ENCODE measurements at regions not wholly inside any gene's neighbourhood (a gene's known extent, or its start where the extent isn't known, plus 50 kb on each side); places are given as distances from the start of the nearest gene placed in this dataset.

- TF ChIP-seq POLR2A (IDR thresholded peaks at IDR 0.05), result no peak
- no peak for TF ChIP-seq CTCF (IDR thresholded peaks at IDR 0.05)
- no peaks in the 10 kb centered on the region for H3K9me3 ChIP-seq
- no peaks in the 10 kb centered on the region for H3K36me3 ChIP-seq
- no peak for DNase-seq
- intact Hi-C loops (cut with DNase I; ENCODE audit: low total_unique reads), result no loop called here
- H3K4me3 ChIP-seq, result no peak overlapping the region
- no peaks in the 10 kb centered on the region for H3K4me1 ChIP-seq
- H3K27ac ChIP-seq, result no peak overlapping the region
- no peaks in the 10 kb centered on the region for H3K27me3 ChIP-seq
Observed at GRCh38 chr2:221818616-221819320, 246.7 kb upstream of the EPHA4 start.

GRCh38 chr2:221817878-221818277 lies 245.8 kb upstream of the EPHA4 start:
- Histone ChIP-seq H3K4me1 (no peaks in the 10 kb centered on the region), H3K9me3 (no peaks in the 10 kb centered on the region), H3K4me3 (no peak overlapping the region), H3K36me3 (no peaks in the 10 kb centered on the region), H3K27ac (no peak overlapping the region), H3K27me3 (no peaks in the 10 kb centered on the region)
- DNase-seq, result no peak
- TF ChIP-seq POLR2A (IDR thresholded peaks at IDR 0.05) (no peak), CTCF (IDR thresholded peaks at IDR 0.05) (no peak)
- intact Hi-C loops (cut with DNase I; ENCODE audit: low total_unique reads), result no loop called here

GRCh38 chr2:221817052-221817451 lies 244.9 kb upstream of the EPHA4 start:
- no peak overlapping the region for H3K4me3 ChIP-seq
- H3K9me3 ChIP-seq, result no peaks in the 10 kb centered on the region
- H3K27me3 ChIP-seq, result no peaks in the 10 kb centered on the region
- no peaks in the 10 kb centered on the region for H3K4me1 ChIP-seq
- no peak overlapping the region for H3K27ac ChIP-seq
- DNase-seq, result no peak
- TF ChIP-seq POLR2A (IDR thresholded peaks at IDR 0.05) (no peak), CTCF (IDR thresholded peaks at IDR 0.05) (no peak)
- intact Hi-C loops (cut with DNase I; ENCODE audit: low total_unique reads), result no loop called here
- no peaks in the 10 kb centered on the region for H3K36me3 ChIP-seq

- TF ChIP-seq CTCF (IDR thresholded peaks at IDR 0.05) (no peak), POLR2A (IDR thresholded peaks at IDR 0.05) (no peak)
- no peaks in the 10 kb centered on the region for H3K36me3 ChIP-seq
- no peak for DNase-seq
- H3K27me3 ChIP-seq, result no peaks in the 10 kb centered on the region
- no peak overlapping the region for H3K27ac ChIP-seq
- intact Hi-C loops (cut with DNase I; ENCODE audit: low total_unique reads), result no loop called here
- H3K4me1 ChIP-seq, result no peaks in the 10 kb centered on the region
- no peak overlapping the region for H3K4me3 ChIP-seq
- no peaks in the 10 kb centered on the region for H3K9me3 ChIP-seq
Observed at GRCh38 chr2:221816566-221816965, 244.5 kb upstream of the EPHA4 start.

GRCh38 chr2:221810650-221811049 lies 238.5 kb upstream of the EPHA4 start:
- no peaks in the 10 kb centered on the region for H3K9me3 ChIP-seq
- TF ChIP-seq CTCF (IDR thresholded peaks at IDR 0.05) (no peak), POLR2A (IDR thresholded peaks at IDR 0.05) (no peak)
- H3K27ac ChIP-seq, result no peak overlapping the region
- no peaks in the 10 kb centered on the region for H3K4me1 ChIP-seq
- H3K4me3 ChIP-seq, result no peak overlapping the region
- intact Hi-C loops (cut with DNase I; ENCODE audit: low total_unique reads), result no loop called here
- DNase-seq, result no peak
- no peaks in the 10 kb centered on the region for H3K27me3 ChIP-seq
- no peaks in the 10 kb centered on the region for H3K36me3 ChIP-seq

All from uterus (tissue), 3 donors.